NCI-H2107 treated with DMSO at 0.1 percent for 48 hours (cell line): ENCODE measurements at regions not wholly inside any gene's neighbourhood (a gene's known extent, or its start where the extent isn't known, plus 50 kb on each side); places are given as distances from the start of the nearest gene placed in this dataset.
"Not testable (repeated sequence)": the region's sequence is repeated elsewhere in the genome, so short reads cannot be mapped to it uniquely, and the experiment has no call there.

Experiments used
- DNase-seq: peaks from one replicate; lab custom pipeline; 2025; ENCODE audit not compliant: unreplicated experiment; lab: John Stamatoyannopoulos, UW

DNA sequence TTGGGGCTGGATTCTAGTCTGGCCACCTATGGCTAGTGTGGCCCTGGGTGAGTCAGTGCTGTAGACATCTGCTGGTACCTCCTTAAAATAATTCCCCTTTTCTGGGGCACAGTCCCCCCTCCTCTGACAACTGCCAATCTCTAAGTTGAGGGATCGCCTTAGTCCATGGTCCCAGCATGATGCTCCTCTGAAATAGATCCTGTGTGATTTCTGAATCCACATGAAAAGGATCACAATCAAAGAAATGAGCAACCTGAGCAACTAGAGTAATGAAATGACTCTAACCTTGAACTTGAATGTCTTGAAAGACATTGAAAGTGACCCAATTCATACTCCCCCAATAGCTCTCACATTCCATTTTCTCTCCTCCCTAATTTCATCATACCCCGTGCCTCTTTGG lies 332.5 kb downstream of the VRK1 start:
- no peak for DNase-seq

DNA sequence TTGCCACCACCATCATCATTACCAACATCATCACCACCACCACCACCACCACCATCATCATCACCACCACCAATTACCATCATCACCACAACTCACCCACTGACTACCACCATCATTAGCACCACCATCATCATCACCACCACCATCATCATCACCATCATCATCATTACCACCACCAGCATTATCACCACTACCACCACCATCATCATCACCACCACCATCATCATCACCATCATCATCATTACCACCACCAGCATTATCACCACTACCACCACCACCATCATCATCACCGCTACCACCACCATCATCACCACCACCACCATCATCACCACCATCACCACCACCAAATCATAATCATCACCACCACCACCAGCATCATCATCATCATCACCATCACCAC lies 338.7 kb downstream of the VRK1 start:
- not testable (repeated sequence) for DNase-seq

DNA sequence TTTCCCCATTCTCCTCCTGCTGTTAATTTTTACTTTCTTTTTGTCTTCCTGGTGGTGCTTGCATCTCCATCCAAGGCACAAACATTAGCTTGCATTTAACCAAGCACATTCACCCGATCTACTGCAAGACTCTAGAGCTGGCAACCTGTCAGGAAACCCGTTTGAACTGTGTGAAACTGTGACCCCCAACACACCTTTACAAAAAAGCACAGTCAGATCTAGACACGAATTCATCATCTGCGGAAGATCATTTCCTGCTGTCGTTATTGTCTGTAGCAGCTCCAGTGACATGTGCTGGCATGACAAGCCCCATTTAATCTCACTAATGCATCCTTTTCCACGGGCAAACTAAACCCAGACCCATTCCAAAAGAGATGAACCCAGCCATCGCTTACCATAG lies 340.5 kb downstream of the VRK1 start:
- DNase-seq, result no peak

DNA sequence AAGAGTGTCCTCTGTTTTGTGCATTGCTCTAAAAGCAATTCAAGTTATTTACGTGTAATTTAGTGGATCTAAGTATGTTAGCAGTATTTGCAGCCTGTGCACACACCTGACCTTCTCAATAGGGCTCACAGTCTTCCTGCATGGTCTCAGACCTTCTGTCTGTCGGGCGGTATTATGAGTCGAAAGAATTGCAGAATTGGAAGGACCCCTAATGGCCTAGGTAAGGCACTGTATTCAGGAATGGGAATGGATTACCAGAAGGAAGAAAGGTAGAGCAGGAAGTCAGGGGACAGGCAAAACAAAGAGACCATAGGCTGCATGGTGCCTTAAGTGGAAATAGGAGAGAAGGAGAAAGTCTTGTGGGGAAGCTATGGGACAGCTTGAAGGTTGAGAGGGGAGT lies 341.6 kb downstream of the VRK1 start:
- DNase-seq, result no peak

DNA sequence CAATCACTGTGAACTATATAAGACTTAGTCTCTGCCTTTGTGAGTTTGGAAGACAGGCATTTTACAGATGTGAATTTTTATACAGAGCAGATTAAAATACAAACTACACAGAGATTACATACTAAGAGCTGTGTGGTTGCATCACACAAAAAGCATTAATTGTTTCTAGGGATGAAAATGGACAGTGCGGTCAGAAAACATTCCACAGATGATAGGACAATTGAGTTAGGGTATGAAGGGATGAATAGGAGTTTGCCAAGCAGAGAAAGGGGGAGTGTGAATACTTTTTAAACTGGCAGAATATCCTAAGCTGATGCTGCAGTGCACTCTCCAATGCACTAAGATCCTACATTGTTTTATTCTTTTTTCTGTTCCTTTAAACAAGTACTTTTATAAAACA lies 345.8 kb downstream of the VRK1 start:
- no peak for DNase-seq

DNA sequence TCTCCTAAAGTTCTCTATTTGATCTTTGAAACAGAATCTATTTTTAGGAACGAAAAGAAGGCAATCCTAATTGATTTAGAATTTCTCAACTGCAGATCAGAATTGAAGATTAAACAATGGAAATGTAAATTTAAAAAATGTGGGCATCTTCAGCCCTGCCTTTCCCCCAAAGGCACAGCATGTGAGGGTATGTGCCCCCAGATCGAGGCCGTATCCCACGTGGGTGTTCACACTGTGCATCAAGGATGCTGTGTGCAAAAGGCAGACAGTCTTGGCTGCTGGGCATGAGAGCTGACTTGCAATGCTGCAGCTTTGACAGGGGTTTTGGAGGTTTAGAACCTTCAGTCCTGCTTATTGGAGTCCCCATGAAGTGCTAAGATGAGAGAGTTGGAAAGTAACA lies 346.3 kb downstream of the VRK1 start:
- no peak for DNase-seq

DNA sequence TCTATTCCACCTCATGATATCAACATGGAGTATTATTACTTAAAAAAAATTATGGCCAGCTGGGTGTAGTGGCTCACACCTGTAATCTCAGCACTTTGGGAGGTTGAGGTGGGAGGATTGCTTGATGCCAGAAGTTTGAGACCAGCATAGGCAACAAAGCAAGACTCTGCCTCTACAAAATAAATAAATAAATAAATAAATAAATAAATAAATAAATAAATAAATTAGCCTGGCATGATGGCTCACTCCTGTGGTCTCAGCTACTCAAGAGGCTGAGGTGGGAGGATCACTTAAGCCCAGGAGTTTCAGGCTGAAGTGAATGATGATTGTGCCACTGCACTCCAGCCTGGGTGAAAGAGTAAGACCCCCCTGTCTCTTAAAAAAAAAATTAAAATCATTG lies 350.8 kb downstream of the VRK1 start:
- DNase-seq, result not testable (repeated sequence)

DNA sequence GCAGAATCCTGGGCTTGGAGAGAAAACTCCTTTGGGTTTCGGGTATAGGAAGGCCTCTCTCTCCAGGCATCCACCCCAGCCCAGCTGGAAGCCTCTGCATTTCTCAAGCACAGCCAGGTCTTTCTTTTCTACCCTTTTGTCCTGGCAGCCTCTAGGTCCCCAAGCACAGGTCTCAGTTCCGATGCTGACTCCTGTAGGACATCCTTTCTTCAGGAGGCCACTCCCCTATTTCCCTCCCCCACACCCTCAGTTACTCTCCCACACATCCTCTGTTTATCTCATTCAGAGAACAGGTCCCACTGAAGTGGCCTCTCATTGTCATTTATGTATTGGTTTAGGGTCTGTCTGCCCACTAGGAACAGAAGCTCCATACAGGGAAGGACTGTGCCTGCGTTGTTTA lies 352.6 kb downstream of the VRK1 start:
- DNase-seq, result no peak

DNA sequence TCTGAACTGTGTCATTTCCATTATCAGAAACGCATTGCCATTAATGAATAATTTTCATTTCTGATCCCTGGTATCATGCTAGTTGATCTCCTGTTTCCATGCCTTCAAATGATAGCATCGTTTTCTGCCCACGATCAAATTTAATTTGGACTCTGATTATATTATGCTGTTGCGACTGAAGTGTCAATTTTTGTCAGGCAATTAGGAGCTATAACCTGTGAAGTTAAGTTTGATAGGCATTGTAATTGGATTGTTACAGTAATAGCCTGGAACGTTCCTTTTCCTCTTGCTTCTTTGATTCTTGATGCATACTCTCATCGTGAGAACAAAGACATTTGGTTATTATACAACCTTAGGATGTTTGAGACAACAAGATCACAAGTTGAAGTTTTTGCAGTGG lies 356.3 kb downstream of the VRK1 start:
- DNase-seq, result no peak

DNA sequence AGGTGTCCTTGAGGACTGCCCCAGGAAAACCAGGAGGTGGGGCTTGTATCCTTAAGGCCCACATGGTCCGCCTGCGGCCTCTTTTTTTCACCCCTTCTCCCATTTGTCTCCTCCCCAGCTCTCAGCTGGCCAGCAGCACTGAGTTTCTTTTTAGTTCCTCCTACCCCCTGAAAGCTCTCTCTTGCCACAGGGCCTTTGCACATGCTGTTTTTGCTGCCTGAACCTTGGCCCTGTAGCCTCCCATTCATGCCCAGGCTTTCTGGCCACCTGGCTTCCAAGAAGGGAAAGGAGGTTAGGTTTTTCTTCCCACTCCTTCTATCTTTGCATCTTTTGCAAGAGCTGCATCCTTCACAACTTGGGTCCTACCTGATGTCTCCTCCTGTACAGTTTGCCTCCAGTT lies 358.1 kb downstream of the VRK1 start:
- no peak for DNase-seq

DNA sequence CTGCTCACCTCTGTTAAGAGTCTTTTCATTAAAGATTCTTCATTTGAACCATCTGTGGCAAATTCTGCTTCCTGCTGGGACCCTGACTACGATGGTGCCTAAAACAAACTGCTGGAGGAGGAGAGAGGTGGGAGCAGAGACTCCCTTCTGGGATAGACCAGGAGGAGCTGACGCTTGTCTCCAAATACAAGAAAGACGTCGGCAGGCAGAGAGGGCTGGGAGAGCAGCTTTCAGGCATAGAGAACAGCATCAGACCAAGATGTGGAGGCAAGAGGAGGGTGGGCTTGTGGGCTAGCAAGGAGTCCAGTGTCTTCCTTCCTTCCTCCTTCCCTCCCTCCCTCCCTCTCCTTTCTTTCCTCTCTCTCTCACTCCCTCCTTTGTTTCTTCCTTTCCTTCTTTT lies 358.6 kb downstream of the VRK1 start:
- DNase-seq, result no peak

DNA sequence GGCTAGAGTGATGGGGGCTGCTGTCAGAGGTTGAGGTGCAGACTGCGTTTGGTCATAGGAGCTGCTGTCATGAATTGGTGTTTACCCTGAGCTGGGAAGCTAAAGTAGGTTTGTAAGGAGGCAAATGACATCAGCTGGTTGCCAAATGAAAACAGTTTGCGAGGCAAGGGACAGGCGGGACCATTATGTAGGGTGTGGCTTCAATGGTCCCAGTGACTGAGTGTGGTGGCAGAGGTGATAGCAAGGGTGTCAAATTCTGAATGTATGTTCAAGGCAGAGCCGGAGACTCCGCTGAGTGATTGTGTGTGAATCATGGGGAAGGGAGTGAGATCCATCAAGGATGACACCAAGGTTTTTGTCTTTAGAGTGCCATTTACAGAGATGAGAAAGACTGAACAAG lies 359.5 kb downstream of the VRK1 start:
- no peak for DNase-seq

DNA sequence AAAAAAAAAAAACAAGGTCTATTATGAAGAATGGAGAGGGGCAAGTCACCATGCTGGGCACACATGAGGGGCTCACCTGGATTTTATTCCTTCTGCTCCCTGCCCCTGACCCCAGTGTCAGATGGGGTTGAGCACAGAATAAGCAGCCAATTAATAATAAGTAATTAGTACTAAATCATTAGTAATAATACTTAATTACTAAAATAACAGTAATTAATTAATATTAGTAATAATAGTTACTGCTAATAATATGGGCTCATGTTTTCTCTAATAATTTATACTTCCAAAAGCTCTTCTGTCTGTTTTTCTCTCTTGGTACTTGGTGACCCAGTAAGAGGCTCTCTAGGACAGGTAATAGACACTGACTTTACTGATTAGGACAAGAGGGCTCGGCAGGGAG lies 360.9 kb downstream of the VRK1 start:
- DNase-seq, result no peak

DNA sequence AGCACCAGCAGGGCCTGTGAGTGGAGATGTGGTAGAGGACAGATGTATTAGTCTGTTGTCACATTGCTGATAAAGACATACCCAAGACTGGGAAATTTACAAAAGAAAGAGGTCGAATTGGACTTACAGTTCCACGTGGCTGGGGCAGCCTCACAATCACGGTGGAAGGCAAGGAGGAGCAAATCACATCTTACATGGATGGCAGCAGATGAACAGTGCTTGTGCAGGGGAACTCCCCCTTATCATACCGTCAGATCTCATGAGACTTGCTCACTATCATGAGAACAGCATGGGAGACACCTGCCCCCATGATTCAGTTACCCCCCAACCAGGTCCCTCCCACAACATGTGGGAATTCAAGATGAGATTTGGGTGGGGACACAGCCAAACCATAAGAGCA lies 361.9 kb downstream of the VRK1 start:
- no peak for DNase-seq

DNA sequence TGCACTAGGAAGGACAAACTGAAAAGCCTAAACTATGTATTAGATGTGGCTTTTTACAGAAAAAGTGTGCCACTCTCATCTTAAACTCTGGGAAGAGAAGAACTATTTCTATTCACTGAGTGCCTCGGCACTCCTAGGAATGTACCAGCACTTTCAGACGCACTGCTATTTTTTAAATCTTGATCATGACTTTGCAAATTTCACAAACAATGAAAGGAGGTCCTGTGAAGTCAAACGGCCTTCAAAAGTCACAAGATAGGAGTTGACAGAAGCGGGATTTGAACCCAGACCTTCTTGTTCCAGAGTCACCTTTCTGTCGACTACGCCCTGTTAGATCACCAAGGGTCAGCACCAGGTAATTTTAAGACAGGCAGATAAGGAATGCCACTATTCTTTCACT lies 365.4 kb downstream of the VRK1 start:
- DNase-seq, result no peak

DNA sequence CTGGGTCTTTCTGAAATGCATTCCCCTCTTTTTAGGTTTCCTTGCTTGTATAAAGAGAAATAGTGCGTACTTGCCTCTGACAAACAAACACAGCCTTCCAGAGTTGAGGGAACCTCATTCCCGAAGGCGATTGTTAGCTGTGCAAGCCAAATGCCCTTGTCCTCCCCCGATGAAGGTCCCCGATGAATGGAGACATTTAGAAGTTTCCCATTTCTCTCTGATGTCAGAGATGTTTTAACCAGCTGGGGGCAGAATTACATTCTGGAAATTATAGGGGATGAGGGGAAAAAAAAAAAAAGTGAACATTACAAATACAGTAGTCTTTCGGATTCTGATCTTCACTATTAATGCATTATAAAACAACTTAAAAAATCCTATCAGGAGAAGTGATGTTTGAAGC lies 366.8 kb downstream of the VRK1 start:
- no peak for DNase-seq

DNA sequence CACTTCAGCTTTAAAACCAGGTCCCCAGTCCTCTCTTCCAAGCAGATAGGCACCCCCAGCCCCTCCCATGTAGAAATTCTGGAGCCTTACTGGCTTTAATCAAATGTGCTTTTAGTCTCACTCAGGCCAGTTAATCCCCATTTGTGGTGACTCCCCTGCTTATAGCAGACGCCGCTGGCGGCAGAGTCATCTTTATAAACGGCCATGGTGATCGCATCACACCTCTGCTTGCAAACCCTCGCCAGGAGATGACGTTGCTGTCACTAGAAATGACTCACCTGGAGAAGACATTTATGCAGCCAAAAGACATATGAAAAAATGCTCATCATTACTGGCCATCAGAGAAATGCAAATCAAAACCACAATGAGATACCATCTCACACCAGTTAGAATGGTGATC lies 369.3 kb downstream of the VRK1 start:
- DNase-seq, result no peak

DNA sequence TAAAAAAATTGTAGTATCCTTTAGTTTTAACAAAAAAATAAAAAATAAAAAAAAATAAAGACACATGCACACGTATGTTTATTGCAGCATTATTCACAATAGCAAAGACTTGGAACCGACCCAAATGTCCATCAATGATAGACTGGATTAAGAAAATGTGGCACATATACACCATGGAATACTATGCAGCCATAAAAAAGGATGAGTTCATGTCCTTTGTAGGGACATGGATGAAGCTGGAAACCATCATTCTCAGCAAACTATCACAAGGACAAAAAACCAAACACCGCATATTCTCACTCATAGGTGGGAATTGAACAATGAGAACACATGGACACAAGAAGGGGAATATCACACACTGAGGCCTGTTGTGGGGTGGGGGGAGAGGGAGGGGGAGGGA lies 370.4 kb downstream of the VRK1 start:
- DNase-seq, result not testable (repeated sequence)

DNA sequence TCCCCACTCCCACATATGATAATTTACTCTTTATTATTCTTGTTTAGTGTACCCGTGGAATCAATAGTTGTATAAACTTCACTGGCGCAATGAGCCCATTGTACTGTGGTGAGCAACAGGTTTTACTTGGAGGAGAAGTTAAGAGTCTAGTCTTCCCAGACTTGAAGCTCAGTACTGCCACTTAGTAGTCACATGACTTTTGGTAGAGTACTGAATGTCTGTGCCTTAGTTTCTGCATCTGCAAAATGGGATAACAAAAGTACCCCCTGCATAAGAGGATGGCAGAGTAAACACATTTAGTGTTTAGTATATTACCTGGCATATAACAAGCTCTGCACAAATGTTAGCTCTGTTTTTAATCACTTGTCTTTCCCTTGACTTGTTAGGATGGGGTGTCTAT lies 375.5 kb downstream of the VRK1 start:
- DNase-seq, result no peak

DNA sequence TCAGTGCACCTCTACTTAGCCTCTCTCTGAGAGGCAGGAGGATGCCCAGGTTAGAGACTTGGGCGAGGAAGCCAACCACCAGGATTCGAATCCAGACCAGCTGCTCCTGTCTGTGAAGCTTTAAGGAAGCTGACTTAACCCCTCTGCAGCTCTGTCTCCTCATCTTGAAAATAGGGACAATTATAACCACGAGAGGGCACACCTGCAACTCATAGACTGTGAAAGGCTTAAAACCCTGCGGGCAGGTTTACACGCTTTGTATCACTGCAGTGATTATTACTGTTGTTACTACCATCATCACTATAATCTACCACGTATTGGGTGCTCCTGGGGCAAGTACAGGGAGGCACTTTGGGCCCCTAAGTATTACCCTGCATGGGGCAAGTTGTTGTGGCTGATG lies 379.8 kb downstream of the VRK1 start:
- DNase-seq, result peak; percentile 68

DNA sequence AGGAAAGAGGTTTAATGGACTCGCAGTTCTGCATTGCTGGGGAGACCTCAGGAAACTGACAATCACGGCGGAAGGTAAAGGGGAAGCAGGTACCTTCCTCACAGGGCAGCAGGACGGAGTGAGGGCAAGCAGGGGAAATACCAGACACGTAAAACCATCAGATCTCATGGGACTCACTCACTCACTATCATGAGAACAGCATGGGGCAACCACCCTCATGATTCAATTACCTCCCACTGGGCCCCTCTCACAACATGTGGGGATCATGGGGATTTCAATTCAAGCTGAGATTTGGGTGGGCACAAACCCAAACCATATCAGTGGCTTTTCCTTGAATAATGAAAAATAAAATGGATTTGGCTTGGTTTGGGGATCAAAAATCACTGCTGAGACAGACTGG lies 380.5 kb downstream of the VRK1 start:
- DNase-seq, result no peak

DNA sequence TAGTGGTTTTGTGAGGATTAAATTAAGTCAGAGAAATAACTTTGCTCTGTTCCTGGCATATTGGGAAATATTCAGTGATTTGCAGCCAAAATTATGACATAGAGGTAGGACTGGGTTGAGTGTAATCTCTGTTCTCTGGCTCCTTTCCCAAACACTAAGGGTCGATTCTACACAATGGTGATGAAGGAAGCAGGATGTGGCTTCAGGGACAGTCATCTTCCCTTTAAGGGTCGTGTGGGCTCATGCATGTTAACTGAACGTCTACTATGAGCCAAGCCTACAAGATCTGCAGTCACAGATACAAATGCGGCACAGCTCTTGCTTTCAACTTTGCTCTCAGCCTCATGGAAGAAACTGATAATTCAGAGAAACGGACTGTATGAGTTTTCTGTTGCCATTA lies 381.6 kb downstream of the VRK1 start:
- no peak for DNase-seq

DNA sequence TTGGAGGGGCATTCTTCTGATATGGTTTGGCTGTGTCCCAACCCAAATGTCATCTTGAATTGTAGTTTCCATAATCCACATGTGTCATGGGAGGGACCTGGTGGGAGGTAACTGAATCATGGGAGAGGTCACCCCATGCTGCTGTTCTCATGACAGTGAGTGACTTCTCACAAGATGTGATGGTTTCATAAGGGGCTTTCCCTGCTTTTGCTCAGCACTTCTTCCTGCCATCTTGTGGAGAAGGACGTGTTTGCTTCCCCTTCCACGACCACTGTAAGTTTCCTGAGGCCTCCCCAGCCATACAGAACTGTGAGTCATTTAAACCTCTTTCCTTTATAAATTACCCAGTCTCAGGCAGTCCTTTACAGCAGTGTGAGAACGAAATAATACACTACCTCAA lies 382.4 kb downstream of the VRK1 start:
- DNase-seq, result no peak
